ENCODE measurements at regions not wholly inside any gene's neighbourhood (a gene's known extent, or its start where the extent isn't known, plus 50 kb on each side); places are given as distances from the start of the nearest gene placed in this dataset.

- TF ChIP-seq EZH2phosphoT487 (IDR thresholded peaks at IDR 0.05; ENCODE audit: insufficient read depth, low read depth) = no peak
- TF ChIP-seq EZH2 (IDR thresholded peaks at IDR 0.05; ENCODE audit: insufficient read depth, poor library complexity, severe bottlenecking) = no peak
These were observed 179.5 kb upstream of the PARP11 start for GRCh38 chr12:4052691-4053090.
